ENCODE measurements at regions not wholly inside any gene's neighbourhood (a gene's known extent, or its start where the extent isn't known, plus 50 kb on each side); places are given as distances from the start of the nearest gene placed in this dataset.
"Not testable (repeated sequence)": the region's sequence is repeated elsewhere in the genome, so short reads cannot be mapped to it uniquely, and the experiment has no call there.

DNA sequence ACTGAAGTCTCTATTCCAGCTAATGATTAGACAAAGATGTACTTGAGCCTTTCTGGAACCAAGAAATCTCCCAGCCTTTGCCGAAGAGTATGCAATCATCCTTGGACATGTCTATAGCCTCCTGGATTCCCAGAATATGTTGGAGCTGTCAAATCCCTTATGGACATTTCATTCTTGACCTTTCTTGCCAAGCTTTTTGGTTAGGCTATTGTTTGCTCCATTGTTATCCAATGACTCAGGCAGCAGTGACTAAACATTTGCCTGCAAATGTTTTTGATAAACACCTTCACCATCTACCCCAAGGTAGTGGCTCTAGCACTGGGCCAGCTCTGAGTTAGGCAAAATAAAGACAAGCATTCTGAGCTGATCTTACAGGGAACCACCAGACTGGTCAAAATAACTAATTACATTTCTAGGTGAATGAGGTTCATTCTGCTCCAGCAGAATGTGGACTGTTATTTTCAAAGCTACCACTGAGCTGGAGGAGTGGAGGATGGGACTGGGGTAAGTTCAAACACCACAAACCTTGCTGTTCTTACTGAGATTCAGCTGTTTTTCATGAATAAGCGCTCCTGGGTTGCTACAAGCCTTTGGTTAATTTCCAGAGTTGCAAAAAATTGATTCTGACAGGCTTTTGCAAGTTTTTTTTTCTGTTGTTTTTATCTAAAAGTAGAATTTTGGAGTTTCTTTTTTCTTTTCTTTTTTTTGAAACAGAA is 81.0 kb downstream of the TMEM270 start:
- Mint-ChIP-seq H3K4me3 (no peak overlapping the region), H3K9me3 (peaks cover 0 to 4% of the 10 kb centered on the region in 2 donors), H3K4me1 (ENCODE audit: low read depth in 2 of 2) (no peaks in the 10 kb centered on the region), H3K36me3 (ENCODE audit: insufficient read depth) (no peaks in the 10 kb centered on the region), H3K27me3 (peaks cover 12 to 18% of the 10 kb centered on the region in 2 donors), H3K27ac (no peak overlapping the region)
- DNase-seq = no peak
- ATAC-seq (replicated peaks) = no peak

DNA sequence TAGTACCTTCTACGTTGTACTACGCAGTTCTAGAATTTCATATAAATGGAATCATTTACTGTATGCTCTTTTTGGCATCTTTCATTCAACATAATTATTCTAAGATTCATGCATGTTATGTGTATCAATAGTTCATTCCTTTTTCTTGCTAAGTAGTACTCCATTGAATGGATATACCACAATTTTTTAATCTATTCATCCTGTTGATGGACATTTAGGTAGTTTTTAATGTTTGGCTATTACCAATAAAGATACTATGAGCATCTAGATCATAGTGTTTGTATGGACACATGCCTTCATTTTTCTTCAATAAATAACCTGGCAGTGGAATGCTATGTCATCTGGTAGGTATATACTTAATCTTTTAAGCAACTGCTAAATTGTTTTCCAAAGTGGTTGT is 83.0 kb upstream of the ELN start:
- H3K4me3 Mint-ChIP-seq = no peak overlapping the region
- ATAC-seq (replicated peaks) (no peak), DNase-seq (no peak)
- no peaks in the 10 kb centered on the region for H3K4me1 Mint-ChIP-seq (ENCODE audit: low read depth in 2 of 2)
- H3K36me3 Mint-ChIP-seq (ENCODE audit: insufficient read depth) = no peaks in the 10 kb centered on the region
- H3K9me3 Mint-ChIP-seq = peaks cover 0 to 8% of the 10 kb centered on the region in 2 donors
- peaks cover 21 to 23% of the 10 kb centered on the region in 2 donors for H3K27me3 Mint-ChIP-seq
- H3K27ac Mint-ChIP-seq = no peak overlapping the region

DNA sequence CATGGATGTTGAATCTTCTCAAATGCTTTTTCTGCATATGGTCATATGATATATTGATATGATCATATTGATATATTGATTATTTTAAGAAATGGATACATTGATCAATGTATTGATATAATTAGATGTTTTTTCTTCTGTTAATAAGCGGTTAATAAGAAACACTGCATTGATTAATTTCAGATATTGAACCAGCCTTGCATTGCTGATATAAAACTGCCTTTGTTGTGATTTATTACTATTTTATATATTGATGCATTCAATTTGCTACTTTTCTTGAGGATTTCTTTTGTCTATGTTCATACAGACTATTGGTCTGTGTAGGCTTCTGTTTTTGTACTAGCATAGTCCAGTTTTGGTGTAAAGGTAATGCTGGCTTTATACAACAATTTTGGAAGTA is 79.7 kb upstream of the ELN start:
- H3K4me1 Mint-ChIP-seq (ENCODE audit: low read depth in 2 of 2) = no peaks in the 10 kb centered on the region
- H3K4me3 Mint-ChIP-seq = no peak overlapping the region
- H3K36me3 Mint-ChIP-seq (ENCODE audit: insufficient read depth) = no peaks in the 10 kb centered on the region
- H3K9me3 Mint-ChIP-seq = peaks cover 0 to 4% of the 10 kb centered on the region in 2 donors
- no peak overlapping the region for H3K27ac Mint-ChIP-seq
- ATAC-seq (replicated peaks) (no peak), DNase-seq (no peak)
- peaks cover 9 to 32% of the 10 kb centered on the region in 2 donors for H3K27me3 Mint-ChIP-seq

DNA sequence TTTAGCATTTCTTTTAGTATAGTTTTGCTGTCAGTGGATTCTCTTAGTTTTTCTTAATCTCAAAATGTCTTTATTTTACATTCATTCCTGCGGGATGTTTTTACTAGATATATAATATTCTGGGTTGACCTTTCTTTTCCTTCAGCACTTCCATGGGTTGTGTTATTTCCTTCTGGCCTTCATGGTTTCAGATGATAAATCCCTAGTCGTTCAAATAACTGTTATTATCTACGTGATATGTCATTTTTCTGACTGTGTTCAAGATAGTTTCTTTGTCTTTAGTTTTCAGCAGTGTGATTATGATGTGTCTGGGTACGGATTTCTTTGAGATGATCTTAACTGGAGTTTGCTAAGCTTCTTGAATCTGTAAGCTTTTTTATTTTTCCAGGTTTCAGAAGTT is 75.7 kb upstream of the ELN start:
- Mint-ChIP-seq H3K36me3 (ENCODE audit: insufficient read depth) (no peaks in the 10 kb centered on the region), H3K9me3 (peaks cover 0 to 4% of the 10 kb centered on the region in 2 donors), H3K27ac (no peak overlapping the region), H3K4me3 (no peak overlapping the region), H3K27me3 (peaks cover 18 to 51% of the 10 kb centered on the region in 2 donors), H3K4me1 (ENCODE audit: low read depth in 2 of 2) (no peaks in the 10 kb centered on the region)
- DNase-seq = no peak
- no peak for ATAC-seq (replicated peaks)

DNA sequence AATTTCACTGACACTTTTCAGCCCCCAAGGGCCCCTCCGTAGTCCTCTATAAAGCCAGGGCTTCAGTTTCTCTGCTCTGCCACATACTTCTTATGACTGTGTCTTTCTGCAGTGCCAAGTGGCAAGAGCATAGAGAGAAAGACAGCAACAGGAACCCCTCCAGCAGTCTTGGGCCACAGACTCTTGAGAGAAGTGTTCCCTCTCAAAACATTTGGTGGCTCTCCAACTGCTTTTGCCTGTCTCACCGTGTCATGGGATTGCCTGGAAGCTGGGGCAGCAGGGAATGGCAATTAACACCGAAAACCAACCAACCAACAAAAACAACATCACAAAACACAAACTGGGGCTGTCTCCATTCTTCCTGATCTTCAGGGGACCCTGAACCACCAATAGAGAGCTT is 73.8 kb upstream of the ELN start:
- DNase-seq (no peak), ATAC-seq (replicated peaks) (no peak)
- peaks cover 0 to 2% of the 10 kb centered on the region in 2 donors for H3K9me3 Mint-ChIP-seq
- no peak overlapping the region for H3K4me3 Mint-ChIP-seq
- no peaks in the 10 kb centered on the region for H3K36me3 Mint-ChIP-seq (ENCODE audit: insufficient read depth)
- H3K4me1 Mint-ChIP-seq (ENCODE audit: low read depth in 2 of 2) = no peaks in the 10 kb centered on the region
- H3K27me3 Mint-ChIP-seq = peaks cover 10 to 45% of the 10 kb centered on the region in 2 donors
- no peak overlapping the region for H3K27ac Mint-ChIP-seq

DNA sequence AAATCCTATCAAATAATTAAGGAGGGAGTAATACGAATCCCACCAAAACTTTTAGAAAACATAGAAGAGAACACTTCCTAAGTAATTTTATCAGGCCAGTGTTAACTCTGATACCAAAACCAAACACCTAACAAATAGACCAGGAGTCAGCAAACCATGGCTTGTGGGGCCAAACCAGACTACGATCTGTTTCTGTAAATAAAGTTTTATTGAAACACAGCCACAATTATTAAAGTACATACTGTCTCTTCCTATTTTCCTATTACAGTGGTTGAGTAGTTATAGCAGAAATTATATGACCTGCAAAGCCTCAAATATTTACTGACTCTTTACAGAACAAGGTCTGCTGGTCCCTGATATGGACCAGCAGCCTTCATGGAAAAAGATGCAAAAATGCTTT is 73.1 kb upstream of the ELN start:
- no peak overlapping the region for H3K27ac Mint-ChIP-seq
- H3K36me3 Mint-ChIP-seq (ENCODE audit: insufficient read depth) = no peaks in the 10 kb centered on the region
- H3K4me3 Mint-ChIP-seq = no peak overlapping the region
- no peaks in the 10 kb centered on the region for H3K4me1 Mint-ChIP-seq (ENCODE audit: low read depth in 2 of 2)
- no peak for ATAC-seq (replicated peaks)
- DNase-seq = no peak
- no peaks in the 10 kb centered on the region for H3K9me3 Mint-ChIP-seq
- H3K27me3 Mint-ChIP-seq = peaks cover 10 to 41% of the 10 kb centered on the region in 2 donors

DNA sequence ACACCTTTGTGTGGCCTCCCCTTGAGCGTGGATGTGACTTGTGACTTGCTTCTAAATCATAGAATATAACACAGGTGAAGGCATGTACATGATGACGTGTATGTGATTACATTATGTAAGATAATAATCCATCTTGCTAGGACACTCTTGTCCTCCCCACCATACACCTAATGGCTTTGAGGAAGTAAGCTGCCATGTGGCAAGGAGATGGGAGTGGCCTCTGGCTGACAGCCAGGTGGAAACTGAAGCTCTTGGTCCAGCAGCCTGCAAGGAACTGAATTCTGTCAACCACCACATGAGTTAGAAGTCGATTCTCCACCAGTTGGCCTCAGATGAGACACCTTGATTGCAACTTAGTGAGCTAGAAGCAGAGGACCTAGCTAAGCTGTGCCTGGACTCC is 67.4 kb upstream of the ELN start:
- Mint-ChIP-seq H3K27ac (no peak overlapping the region), H3K9me3 (peaks cover 4 to 14% of the 10 kb centered on the region in 2 donors), H3K36me3 (ENCODE audit: insufficient read depth) (no peaks in the 10 kb centered on the region), H3K4me3 (no peak overlapping the region), H3K27me3 (peaks cover 14 to 26% of the 10 kb centered on the region in 2 donors), H3K4me1 (ENCODE audit: low read depth in 2 of 2) (no peaks in the 10 kb centered on the region)
- ATAC-seq (replicated peaks) (no peak), DNase-seq (no peak)

DNA sequence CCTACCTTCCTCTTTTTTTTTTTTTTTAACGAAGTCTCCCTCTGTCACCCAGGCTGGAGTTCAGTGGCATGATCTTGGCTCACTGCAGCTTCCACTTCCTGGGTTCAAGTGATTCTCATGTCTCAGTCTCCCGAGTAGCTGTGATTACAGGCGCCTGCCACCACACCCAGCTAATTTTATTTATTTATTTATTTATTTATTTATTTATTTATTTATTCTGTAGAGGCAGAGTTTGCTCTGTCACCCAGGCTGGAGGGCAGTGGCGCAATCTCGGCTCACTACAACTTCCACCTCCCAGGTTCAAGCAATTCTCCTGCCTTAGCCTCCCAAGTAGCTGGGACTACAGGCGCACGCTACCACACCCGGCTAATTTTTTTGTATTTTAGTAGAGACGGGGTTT is 66.0 kb upstream of the ELN start:
- Mint-ChIP-seq H3K9me3 (peaks cover 4 to 14% of the 10 kb centered on the region in 2 donors), H3K27me3 (peaks cover 8 to 26% of the 10 kb centered on the region in 2 donors)
- not testable (repeated sequence) for H3K4me1 Mint-ChIP-seq (ENCODE audit: low read depth in 2 of 2); H3K4me3 Mint-ChIP-seq; H3K36me3 Mint-ChIP-seq (ENCODE audit: insufficient read depth); DNase-seq; H3K27ac Mint-ChIP-seq; ATAC-seq (replicated peaks)

DNA sequence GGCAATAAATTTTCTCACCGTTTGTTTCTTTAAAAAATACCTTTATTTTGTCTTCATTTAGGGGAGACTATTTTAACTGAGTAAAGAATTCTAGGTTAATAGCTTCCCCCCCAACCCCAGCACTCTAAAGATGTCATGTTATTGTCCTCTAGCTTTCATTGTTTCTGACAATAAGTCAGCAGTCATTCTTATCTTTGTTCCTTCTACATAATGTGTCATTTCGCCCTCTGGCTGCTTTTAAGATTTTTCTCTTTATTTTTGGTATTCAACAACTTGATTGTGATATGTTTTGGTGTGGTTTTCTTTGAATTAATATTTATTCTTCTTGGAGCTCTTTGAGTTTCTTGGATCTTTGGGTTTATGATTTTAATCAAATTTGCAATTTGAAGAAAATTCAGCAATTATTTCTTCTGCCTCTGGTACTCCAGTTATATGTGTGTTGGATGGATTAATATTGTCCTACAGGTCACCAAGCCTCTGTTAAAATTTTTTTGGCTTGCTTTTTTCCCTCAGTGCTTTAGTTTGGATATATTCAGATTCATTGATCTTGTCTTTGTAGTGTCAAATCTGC is 64.6 kb upstream of the ELN start:
- H3K4me1 Mint-ChIP-seq (ENCODE audit: low read depth in 2 of 2) = no peaks in the 10 kb centered on the region
- ATAC-seq (replicated peaks) (no peak), DNase-seq (no peak)
- peaks cover 7 to 14% of the 10 kb centered on the region in 2 donors for H3K9me3 Mint-ChIP-seq
- no peak overlapping the region for H3K4me3 Mint-ChIP-seq
- no peaks in the 10 kb centered on the region for H3K36me3 Mint-ChIP-seq (ENCODE audit: insufficient read depth)
- peaks cover 8 to 26% of the 10 kb centered on the region in 2 donors for H3K27me3 Mint-ChIP-seq
- no peak overlapping the region for H3K27ac Mint-ChIP-seq

DNA sequence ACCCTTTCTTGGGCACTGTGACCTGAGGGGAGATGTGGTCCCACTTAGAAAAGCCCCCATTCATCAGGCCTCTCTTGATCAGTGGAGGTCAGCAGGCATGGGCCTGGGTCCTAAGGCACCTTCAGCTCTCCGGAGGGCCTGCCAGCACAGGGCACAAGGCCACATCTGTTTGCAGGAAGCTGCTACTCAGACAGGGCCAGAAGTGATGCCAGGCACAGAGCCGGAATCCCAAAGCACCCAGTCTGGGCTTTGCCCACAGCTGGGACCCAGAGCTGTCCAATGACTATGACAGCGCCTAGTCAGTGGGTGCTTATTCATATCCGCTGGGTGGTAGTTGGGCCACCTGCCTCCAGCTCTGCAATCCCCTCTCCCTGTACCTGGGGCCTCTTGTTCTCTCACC is 63.2 kb upstream of the ELN start:
- Mint-ChIP-seq H3K27ac (no peak overlapping the region), H3K4me3 (no peak overlapping the region), H3K9me3 (peaks cover 7 to 14% of the 10 kb centered on the region in 2 donors), H3K4me1 (ENCODE audit: low read depth in 2 of 2) (no peaks in the 10 kb centered on the region), H3K27me3 (peaks cover 8 to 26% of the 10 kb centered on the region in 2 donors), H3K36me3 (ENCODE audit: insufficient read depth) (no peaks in the 10 kb centered on the region)
- ATAC-seq (replicated peaks) (no peak), DNase-seq (no peak)

DNA sequence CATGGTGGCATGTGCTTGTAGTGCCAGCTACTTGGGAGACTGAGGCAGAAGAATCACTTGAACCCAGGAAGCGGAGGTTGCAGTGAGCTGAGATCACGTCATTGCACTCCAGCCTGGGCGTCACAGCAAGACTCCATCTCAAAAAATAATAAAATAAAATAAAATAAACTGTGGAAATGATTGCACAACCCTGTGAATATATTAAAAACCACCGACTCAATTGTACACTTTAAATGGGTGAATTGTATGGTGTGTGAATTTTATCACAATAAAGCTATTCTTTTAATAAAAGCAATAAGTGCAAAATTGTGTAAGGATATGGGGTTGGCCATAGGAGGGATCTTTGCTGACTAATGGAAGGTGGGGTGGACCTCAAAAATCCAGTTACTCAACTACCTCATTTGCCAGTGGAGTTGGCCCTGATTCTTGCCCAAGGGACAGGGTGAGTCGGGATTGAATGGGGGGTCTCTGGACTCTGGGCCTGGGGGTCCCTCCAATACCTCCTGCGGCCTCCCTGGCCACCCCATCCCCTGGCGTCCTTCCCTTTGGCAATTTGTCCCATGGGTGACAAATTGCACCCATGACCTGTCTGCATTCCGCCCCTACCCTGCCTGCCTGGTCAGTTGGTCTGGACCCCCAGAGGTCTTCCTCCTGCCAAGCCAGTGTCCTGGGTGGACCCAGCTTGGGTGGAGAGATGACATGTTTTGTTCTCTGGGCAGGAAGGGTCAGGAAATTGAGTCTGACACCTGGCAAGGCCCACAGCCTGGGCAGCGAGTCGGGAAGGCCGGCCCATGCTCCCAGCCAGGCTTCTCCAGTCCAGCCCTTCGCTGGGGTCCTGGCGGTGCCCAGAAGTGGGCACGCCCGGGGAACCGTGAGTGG is 61.7 kb upstream of the ELN start:
- Mint-ChIP-seq H3K4me1 (ENCODE audit: low read depth in 2 of 2) (no peaks in the 10 kb centered on the region), H3K9me3 (peaks cover 7 to 14% of the 10 kb centered on the region in 2 donors), H3K27me3 (peaks cover 8 to 22% of the 10 kb centered on the region in 2 donors), H3K4me3 (no peak overlapping the region), H3K36me3 (ENCODE audit: insufficient read depth) (no peaks in the 10 kb centered on the region), H3K27ac (no peak overlapping the region)
- no peak for DNase-seq
- ATAC-seq (replicated peaks) = no peak

DNA sequence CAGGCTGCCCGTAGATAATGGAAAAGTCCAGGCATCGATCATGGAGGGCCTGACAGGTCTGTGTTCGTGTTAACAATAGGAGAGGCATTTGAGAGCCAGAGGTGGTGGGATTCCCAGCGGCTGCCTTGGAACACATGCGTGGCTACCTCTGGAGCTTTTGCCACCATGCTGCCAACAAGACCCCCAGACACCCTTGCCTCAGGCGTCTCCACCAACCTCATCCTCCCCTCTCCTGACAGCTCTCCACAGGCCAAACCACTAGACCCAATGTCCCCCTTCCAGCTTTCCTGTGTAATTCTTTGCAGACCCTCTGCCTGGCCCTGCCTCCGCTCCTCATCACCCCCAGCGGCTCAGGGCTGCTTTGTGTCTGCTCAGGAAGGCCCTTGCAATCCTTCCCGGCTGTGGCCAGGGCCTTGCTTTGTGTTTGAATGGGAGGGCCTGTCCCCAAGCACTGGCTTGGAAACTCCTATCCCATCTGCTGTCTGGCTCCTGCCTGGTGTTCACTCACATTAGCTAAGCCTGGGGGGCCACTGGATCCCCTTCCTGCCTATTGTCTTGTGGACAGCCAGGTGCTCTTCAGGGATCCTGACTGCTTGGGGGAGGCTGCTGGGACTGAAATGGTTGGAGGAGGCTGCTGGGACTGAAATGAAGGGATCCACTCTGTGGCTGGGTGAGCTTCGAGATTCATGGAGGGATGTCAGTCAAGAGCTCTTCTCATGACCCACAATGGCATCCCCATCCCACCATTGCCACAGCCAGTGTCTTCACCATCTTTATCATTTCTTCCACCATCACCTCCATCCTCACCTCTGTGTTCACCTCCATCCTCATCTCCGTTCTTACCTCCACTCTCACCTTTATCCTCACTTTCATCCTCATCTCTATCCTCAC is 60.8 kb upstream of the ELN start:
- DNase-seq (no peak), ATAC-seq (replicated peaks) (no peak)
- Mint-ChIP-seq H3K27me3 (peaks cover 17 to 22% of the 10 kb centered on the region in 2 donors), H3K4me1 (ENCODE audit: low read depth in 2 of 2) (peaks cover 0 to 4% of the 10 kb centered on the region in 2 donors), H3K4me3 (no peak overlapping the region), H3K9me3 (peaks cover 7 to 14% of the 10 kb centered on the region in 2 donors), H3K27ac (peak overlapping the region in 1 of 2 donors; percentile 72), H3K36me3 (ENCODE audit: insufficient read depth) (no peaks in the 10 kb centered on the region)

DNA sequence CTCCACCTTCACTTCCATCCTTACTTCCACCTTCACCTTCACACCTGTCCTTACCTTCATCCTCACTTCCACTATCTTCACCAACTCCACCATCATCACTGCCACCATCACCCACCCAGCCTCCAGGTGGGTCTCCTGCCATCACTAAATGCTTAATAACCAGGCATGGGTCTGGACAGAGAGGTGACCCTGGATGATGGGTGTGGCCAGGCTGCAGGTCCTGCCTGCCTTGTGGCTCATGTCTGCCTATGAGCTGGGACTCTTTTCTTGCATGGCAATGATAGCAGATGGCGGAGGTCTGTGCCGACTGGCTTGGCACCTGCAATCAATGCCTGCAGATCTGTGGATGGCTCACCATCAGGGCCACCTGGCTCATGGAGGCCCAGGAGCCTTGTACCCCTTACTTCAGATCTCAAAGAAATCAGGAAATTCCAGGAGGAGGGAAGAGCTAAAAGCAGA is 60.1 kb upstream of the ELN start:
- DNase-seq (no peak), ATAC-seq (replicated peaks) (no peak)
- H3K4me1 Mint-ChIP-seq (ENCODE audit: low read depth in 2 of 2) = peaks cover 0 to 4% of the 10 kb centered on the region in 2 donors
- peak overlapping the region in 1 of 2 donors; percentile 72 for H3K27ac Mint-ChIP-seq
- no peak overlapping the region for H3K4me3 Mint-ChIP-seq
- H3K36me3 Mint-ChIP-seq (ENCODE audit: insufficient read depth) = peaks cover 2% of the 10 kb centered on the region
- H3K9me3 Mint-ChIP-seq = peaks cover 7 to 14% of the 10 kb centered on the region in 2 donors
- H3K27me3 Mint-ChIP-seq = peaks cover 18 to 26% of the 10 kb centered on the region in 2 donors

Data from effector memory CD8-positive, alpha-beta T cell (primary cell).